G401 (cell line): ENCODE measurements at regions not wholly inside any gene's neighbourhood (a gene's known extent, or its start where the extent isn't known, plus 50 kb on each side); places are given as distances from the start of the nearest gene placed in this dataset.

Experiments
- DNase-seq: peaks from one replicate; pipeline ENCODE4 v3.0.0-alpha.2; 2015; ENCODE audit warnings: low spot score
- in situ Hi-C: cut with HindIII; loops from 2 replicates; pipeline ENCODE4 v1.10.0; 2016; ENCODE audit warnings: low sequenced_read_pairs, mixed read lengths

DNA sequence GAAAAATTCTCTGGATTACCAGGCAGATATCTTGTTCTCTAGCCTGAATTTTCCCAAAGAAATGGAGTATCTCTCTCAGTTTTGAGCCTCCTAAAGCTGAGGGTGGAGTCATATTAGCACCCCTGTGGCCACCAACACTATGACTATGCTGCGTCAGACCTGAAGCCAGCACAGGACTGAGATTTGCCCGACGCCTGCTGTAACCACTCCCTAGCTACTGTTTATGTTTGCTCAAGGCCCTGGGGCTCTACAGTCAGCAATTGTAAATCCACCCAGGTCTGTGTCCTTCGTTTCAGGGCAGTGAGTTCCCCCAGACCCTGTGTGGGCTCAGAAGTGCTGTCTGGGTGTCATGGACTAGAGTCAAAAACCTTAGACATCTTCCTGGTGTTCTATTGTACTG lies 61.4 kb downstream of the ZXDA start:
- in situ Hi-C loops = no loop called here
- no peak for DNase-seq

DNA sequence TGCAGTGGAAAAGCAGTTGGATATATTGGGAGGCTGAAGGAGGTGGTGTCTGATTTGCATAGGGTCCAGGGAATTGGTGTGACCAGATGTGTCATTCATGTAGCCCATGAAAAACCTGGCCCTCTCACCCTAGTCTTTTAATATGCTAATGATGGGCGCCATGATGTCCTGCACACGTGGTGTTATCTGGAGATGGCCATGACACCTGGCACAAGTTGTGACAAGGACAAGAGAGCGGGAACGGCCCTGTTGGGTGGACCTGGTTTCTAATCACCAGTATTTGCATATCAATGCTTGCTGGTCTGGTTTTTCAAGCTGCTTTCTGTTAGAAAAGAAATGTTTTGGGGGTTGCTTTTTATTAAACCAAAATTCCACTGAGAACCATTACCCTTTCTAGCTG lies 87.4 kb downstream of the ZXDA start:
- DNase-seq = no peak
- in situ Hi-C loops = no loop called here

DNA sequence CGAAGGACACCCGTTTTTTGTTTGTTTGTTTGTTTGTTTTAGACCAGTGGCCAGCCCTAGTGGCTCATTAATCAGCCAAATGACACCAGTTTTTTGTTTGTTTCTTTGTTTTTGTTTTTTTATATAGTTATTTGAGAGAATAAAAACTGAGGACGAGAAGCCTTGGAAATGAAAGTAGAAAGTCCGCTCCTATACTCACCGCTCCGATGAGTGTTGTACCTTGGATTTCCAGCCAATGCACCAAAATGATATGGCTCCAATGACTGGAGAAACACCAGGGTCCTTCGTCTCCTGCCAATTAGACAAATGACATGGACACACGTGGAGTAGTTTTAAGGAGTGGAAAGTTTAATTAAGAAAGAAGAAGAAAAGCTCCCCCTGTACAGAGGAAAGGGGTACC lies 87.9 kb downstream of the ZXDA start:
- no peak for DNase-seq
- in situ Hi-C loops = no loop called here

DNA sequence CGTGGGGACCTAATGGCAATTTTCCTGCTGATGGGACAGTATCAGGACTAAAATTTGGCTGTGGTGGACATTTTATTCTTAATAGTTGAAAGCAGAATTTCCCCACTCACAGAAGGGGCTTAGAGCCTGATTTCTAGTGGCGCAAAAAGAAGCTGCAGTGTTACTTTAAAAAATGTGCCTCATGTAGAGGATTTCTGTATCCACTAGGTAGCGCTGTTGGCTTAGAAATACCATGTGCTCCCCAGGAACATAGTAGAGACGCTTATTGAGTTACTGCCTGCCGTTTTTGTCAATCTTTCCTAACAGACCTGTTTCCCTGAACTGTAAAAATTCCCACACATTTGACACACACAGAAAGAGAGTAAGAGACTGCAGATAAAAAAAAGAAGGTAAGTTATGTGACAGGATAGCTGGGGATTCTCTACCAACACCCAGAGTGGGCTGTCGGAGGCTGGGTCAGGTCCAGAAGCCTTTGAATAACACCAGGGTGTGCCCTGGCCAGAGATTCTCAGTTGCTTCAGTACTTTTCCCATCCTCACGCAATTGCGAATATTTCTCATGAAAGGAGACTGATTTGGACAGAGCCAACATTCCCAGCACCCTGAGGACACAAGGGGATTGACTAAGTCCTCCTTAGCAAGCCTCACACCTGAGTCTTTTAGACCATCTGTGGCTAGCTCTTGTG lies 88.4 kb downstream of the ZXDA start:
- in situ Hi-C loops = no loop called here
- DNase-seq = peak; percentile 72

DNA sequence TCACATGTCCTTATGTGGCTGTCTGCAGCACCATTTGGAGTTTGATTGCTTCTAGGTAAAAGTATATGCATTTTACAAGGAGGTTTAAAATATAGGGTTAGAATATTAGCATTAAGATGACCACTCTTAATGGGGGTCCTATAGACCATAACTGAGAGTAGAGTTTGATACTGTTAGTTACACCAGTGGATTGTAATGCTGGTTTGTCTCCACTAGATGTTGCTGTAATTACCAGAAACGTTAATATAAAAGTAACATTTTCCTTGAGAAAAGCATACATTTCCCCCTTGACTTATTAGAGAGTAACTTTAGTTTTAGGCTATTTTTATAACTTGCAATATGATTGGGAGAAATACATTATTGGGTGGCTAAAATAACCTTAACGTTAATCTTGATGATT lies 93.0 kb downstream of the ZXDA start:
- DNase-seq = no peak
- in situ Hi-C loops = no loop called here

DNA sequence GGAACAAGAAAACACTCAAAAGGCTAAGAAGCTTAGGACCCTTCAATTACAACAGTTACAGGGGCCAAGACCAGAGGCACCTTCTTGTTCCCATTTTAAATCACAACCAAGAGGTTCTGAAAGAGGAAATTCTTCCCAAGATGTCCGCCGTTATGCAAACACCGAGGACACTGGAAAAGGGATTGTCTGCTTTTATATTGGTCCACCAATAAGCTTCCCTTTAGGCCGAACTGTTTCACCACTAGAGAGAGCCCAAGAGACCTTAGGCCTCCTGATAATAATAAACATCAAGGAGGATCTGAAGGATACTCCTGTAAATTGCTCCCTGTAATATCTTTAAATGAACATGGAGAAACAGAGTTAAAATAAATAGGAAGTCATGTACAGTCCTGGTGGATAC lies 92.6 kb upstream of the NLRP2B start:
- DNase-seq = no peak

DNA sequence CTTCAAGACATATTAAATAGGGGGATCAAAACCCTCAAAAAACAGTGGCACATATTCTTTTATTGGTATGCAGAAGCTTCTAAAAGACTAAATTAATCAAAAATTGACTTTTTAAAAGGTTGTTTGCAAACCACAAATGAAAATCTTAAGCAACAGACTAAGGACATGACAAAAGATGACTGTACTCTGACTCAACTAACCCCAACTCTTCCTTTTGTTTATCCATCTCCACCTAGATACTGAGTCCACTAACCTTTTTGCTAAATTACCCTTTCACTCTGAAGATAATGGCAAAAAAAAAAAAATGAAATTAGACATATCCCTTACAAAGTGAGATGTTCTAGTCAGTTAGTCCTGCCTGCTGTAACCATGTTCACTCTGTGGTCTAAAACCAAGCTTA lies 91.6 kb upstream of the NLRP2B start:
- DNase-seq = no peak
- in situ Hi-C loops = no loop called here

More for the DNA sequence above, 92.6 kb upstream of the NLRP2B start:
- in situ Hi-C loops = no loop called here

DNA sequence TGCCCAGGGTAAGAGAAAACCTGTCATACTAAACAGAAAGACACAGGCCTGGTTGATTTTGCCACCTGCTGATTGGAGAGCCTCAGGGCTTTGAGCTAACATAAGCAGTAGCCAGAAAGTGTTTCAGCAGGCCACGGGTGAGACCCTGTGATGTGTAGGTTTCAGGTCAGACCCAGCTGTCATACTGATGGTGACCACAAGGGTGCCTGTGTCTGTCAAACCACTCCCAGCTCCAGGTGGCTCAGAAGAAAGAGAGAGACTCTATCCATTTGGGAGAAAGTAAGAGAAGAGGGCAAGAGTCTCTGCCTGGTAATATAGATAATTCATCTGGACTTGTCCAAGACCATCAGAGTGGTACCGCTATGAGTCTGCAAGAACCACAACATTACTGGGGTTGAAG lies 72.8 kb upstream of the NLRP2B start:
- DNase-seq = no peak
- in situ Hi-C loops = no loop called here

DNA sequence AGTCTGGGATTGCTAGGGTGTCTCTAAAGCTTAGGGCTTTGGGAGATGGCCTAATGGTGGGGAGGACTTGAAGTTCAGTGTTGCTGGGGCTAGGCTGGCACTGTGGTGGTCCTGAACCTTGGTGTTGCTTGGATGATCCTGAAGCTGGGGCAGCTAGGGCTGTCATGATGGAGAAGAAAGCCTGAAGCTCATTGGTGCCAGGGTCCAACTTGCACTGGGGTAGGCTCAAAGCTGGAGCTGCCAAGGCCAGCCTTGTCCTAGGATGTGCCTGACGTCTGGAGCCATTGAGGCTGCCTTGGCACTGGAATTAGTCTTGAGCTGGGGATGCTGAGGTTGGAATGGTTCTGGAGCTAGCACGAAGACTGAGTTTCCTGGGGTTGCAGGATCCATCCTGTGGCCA lies 61.0 kb upstream of the NLRP2B start:
- in situ Hi-C loops = no loop called here

DNA sequence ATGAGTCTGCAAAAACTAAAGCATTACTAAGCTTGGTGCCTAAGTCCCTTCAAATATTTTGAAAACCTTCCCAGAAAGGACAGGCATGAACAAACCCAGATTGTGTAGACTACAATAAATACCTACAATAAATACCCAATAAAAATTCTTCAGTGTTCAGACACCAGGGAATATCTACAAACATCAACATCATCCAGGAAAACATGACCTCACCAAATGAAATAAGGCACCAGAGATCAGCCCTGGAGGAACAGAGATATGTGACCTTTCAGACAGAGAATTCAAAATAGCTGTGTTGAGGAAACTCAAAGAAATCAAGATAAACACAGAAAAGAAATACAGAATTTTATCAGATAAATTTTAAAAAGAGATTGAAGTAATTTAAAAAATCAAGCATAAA lies 57.8 kb upstream of the NLRP2B start:
- in situ Hi-C loops = no loop called here
- DNase-seq = no peak

More for the DNA sequence above, 61.0 kb upstream of the NLRP2B start:
- no peak for DNase-seq
